Psoas muscle (tissue), 7 donors: ENCODE measurements at regions not wholly inside any gene's neighbourhood (a gene's known extent, or its start where the extent isn't known, plus 50 kb on each side); places are given as distances from the start of the nearest gene placed in this dataset.
"Not testable (repeated sequence)": the region's sequence is repeated elsewhere in the genome, so short reads cannot be mapped to it uniquely, and the experiment has no call there.

Experiments
- ATAC-seq, 4 donors: fragments of 200-7000 bp; cut with Tn5 transposase; one replicate each; pipeline ENCODE4 v1.9.1; 2020; ENCODE audit warnings: moderate library complexity in 3 of 4, mild to moderate bottlenecking in 2 of 4
- DNase-seq, 2 donors: peaks; one replicate each; pipeline ENCODE4 v3.0.0-alpha.2; 2020
- H3K27ac ChIP-seq: fragments of 200-600 bp; one replicate; pipeline ENCODE4 v1.8.0; 2022
- H3K27me3 ChIP-seq, 3 donors: fragments of 200-600 bp in 1 of 3; one replicate each; pipeline versions ENCODE4 v1.6.1 to v1.8.0; 2013 to 2022; ENCODE audit warnings: low read length in 2 of 3, mild to moderate bottlenecking in 2 of 3, moderate library complexity in 1 of 3; ENCODE audit not compliant: insufficient read depth in 3 of 3
- H3K36me3 ChIP-seq, 2 donors: fragments of 200-600 bp in 1 of 2; one replicate each; pipeline versions ENCODE4 v1.6.1 to v1.8.0; 2013 to 2022; ENCODE audit warnings: low read depth in 1 of 2, mild to moderate bottlenecking in 1 of 2, moderate library complexity in 1 of 2; ENCODE audit not compliant: insufficient read depth in 1 of 2
- H3K4me1 ChIP-seq: fragments of 200-600 bp; one replicate; pipeline ENCODE4 v1.8.0; 2022
- H3K4me3 ChIP-seq: fragments of 200-600 bp; one replicate; pipeline ENCODE4 v1.8.0; 2022; ENCODE audit warnings: mild to moderate bottlenecking
- H3K9me3 ChIP-seq: fragments of 200-600 bp; one replicate; pipeline ENCODE4 v1.8.0; 2022
- CTCF ChIP-seq: fragments of 200-600 bp; IDR thresholded peaks from one replicate; pipeline ENCODE4 v1.8.0; 2022; ENCODE audit warnings: antibody characterized with exemption
- WGBS, 3 donors: extraction: QIAGEN DNeasy Blood & Tissue Kit; methylation state at CpG; one replicate each; pipeline versions ENCODE4 v1.1.6 to v1.1.7; 2013; 5-methylcytosine and 5-hydroxymethylcytosine counted together
- intact Hi-C, 2 donors: fragments of 100-400 bp; cut with DNase I; formaldehyde crosslinking; loops; one replicate each; pipeline versions ENCODE4 v1.11.0 to v1.14.2; 2022
- donor health status: healthy with polysubstance abuse.
- donor health status: DM: no; HTN: no; CAD: no; lungs with moderate emphysema.
- donor health status: Bipolar disorder and iron deficiency.
- donor health status: healthy.
- donor health status: DM: yes; HTN: yes; CAD: no.
- donor health status: DM: no; HTN: no; CAD: no.
- donor health status: DM: yes; HTN: yes; CAD: no.

- DNase-seq: no peak
- Histone ChIP-seq H3K4me3 (no peak overlapping the region), H3K36me3 (no peaks in the 10 kb centered on the region), H3K9me3 (no peaks in the 10 kb centered on the region), H3K4me1 (no peaks in the 10 kb centered on the region), H3K27ac (no peak overlapping the region), H3K27me3 (no peaks in the 10 kb centered on the region)
- no peak for ATAC-seq
- TF ChIP-seq CTCF: no peak
- WGBS, 3 donors: 88 to 94% (median 91%) methylated on average over 8 of the region's 8 CpGs
- intact Hi-C loops: no loop called here
These were observed 94.4 kb upstream of the SIX2 start for GRCh38 chr2:45103351-45104345.

DNA sequence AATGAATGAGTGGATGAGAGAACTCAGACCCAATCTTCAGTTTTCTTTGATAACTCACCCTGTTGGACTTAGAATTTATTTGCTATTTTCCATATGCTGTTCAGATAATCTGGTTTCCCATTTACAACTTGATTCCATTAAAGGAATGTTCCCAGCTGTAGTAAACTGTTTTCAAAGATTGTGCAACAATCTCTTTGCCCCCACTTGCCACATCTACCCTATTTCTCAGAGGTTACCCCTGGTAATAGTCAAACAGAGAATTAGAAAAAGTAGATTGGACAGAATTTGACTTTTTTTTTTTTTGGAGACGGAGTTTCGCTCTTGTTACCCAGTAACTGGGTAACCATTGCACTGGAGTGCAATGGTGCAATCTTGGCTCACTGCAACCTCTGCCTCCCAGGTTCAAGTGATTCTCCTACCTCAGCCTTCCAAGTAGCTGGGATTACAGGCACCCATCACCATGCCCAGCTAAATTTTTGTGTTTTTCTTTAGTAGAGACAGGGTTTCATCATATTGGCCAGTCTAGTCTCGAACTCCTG, 93.4 kb upstream of the SIX2 start:
- TF ChIP-seq CTCF: no peak
- Histone ChIP-seq H3K36me3 (no peaks in the 10 kb centered on the region), H3K27me3 (no peaks in the 10 kb centered on the region), H3K4me3 (no peak overlapping the region), H3K4me1 (no peaks in the 10 kb centered on the region), H3K9me3 (no peaks in the 10 kb centered on the region), H3K27ac (no peak overlapping the region)
- intact Hi-C loops: no loop called here
- WGBS, 3 donors: 93 to 99% (median 97%) methylated on average over 3 of the region's 3 CpGs
- no peak for DNase-seq
- no peak for ATAC-seq

DNA sequence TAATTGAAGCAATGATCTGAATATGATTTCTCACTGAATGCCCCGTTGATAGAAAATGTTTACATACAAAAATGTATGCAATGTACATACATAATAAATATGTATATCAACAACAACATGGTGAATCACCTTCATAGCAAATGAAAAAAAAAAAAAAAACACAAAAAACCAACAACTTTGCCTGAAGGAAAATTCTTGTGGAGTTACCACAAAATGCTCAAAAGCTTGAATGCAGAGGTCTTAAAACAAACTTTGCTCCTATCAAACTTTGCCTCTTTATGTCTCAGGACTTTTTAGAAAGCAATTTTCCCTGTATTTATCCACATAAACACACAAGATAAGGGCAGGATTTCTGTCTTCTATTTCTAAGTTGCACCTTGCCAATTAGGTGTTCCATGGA, 92.9 kb upstream of the SIX2 start:
- no peak for TF ChIP-seq CTCF
- H3K27me3 ChIP-seq: no peaks in the 10 kb centered on the region
- no peak overlapping the region for H3K4me3 ChIP-seq
- H3K9me3 ChIP-seq: no peaks in the 10 kb centered on the region
- H3K36me3 ChIP-seq: no peaks in the 10 kb centered on the region
- no peak for ATAC-seq
- no peak overlapping the region for H3K27ac ChIP-seq
- no peak for DNase-seq
- 78 to 83% (median 80%) methylated on average over 1 of the region's 1 CpG for WGBS, 3 donors
- H3K4me1 ChIP-seq: no peaks in the 10 kb centered on the region
- intact Hi-C loops: no loop called here

DNA sequence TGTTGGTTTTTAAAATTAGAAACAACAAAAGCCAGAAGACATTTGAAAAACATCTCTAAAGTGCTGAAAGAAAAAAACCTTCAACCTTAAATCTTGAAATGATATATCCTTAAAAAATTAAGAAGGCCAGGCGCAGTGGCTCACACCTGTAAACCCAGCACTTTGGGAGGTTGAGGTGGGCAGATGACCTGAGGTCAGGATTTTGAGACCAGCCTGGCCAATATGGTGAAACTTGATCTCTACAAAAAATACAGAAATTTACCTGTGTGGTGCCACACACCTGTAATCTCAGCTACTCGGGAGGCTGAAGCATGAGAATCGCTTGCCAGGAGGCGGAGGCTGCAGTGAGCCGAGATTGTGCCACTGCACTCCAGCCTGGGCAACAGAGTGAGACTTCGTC, 87.7 kb upstream of the SIX2 start:
- Histone ChIP-seq H3K36me3 (no peaks in the 10 kb centered on the region), H3K4me3 (no peak overlapping the region), H3K27ac (no peak overlapping the region), H3K4me1 (no peaks in the 10 kb centered on the region), H3K9me3 (no peaks in the 10 kb centered on the region), H3K27me3 (peaks cover 0 to 2% (median 0%) of the 10 kb centered on the region in 3 donors)
- ATAC-seq (no peak), DNase-seq (no peak)
- TF ChIP-seq CTCF: no peak
- 94 to 95% (median 95%) methylated on average over 6 of the region's 6 CpGs for WGBS, 3 donors
- intact Hi-C loops: loop anchor here in 1 of 2 donors (10.0 kb wide), 2 partner anchors 52 to 258 kb away; no protein-coding TSS in a partner anchor

DNA sequence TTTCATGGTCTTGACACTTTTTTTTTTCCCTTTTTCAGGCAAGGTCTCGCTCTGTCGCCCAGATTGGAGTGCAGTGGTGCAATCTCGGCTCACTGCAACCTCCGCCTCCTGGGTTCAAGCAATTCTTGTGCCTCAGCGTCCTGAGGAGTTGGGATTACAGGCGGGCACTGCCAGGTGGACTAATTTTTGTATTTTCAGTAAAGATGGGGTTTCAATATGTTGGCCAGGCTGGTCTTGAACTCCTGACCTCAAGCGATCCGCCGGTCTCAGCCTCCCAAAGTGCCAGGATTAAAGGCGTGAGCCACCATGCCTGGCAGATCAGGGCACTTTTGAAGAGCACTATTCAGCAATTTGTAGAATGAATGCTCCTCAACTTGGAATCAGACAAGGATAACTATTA, 86.8 kb upstream of the SIX2 start:
- H3K4me3 ChIP-seq, H3K4me1 ChIP-seq, H3K27ac ChIP-seq, H3K27me3 ChIP-seq, H3K9me3 ChIP-seq, DNase-seq, ATAC-seq, H3K36me3 ChIP-seq: not testable (repeated sequence)
- intact Hi-C loops: loop anchor here in 1 of 2 donors (10.0 kb wide), 2 partner anchors 51 to 259 kb away; no protein-coding TSS in a partner anchor
- 94% methylated on average over 10 of the region's 10 CpGs for WGBS, 3 donors
